HepG2 (cell line): ENCODE measurements at regions not wholly inside any gene's neighbourhood (a gene's known extent, or its start where the extent isn't known, plus 50 kb on each side); places are given as distances from the start of the nearest gene placed in this dataset.

Experiments used
- ATAC-seq: fragments of 200-7000 bp; cut with Tn5 transposase; 3 replicates; pipeline ENCODE4 v1.9.1; 2020; ENCODE audit warnings: mild to moderate bottlenecking, moderate library complexity
- BruUV-seq: library from RNA; stranded (reverse); fragments of 400-500 nt; replicated peaks from 2 replicates; lab custom pipeline; 2021; lab: Mats Ljungman, UMichigan
- CTCF ChIA-PET: fragments of 300-600 bp; formaldehyde crosslinking; extraction: SDS; loops from one replicate; lab custom pipeline; 2021; ENCODE audit warnings: low total read pairs, inconsistent platforms, low intra/inter-chr PET ratio; lab: Yijun Ruan, JAX
- POLR2A ChIA-PET: fragments of 350-600 bp; sonication (Branson Sonifier 250); formaldehyde crosslinking; loops from one replicate; lab custom pipeline; 2020; ENCODE audit warnings: antibody characterized with exemption, inconsistent platforms; lab: Yijun Ruan, JAX
- DNase-seq: peaks from one replicate; pipeline ENCODE4 v3.0.0-alpha.2; 2015; ENCODE audit warnings: low spot score
- FAIRE-seq: peaks from 3 replicates; lab custom pipeline; 2011; peaks lifted over from hg19 to GRCh38; lab: Jason Lieb, UNC
- H2AFZ ChIP-seq: one replicate; pipeline ENCODE4 v1.6.1; 2011; ENCODE audit warnings: low read length, inconsistent platforms
- H3K27ac ChIP-seq: fragments of 300-600 bp; 3 replicates; pipeline ENCODE4 v1.8.0; 2011; ENCODE audit warnings: mixed run types, mild to moderate bottlenecking, mixed read lengths, low read length, inconsistent platforms; ENCODE audit not compliant: insufficient read depth; ENCODE audit errors: extremely low read length
- H3K27me3 ChIP-seq, 2 experiments: fragments of 200-600 bp in 1 of 2; 2 replicates in 1 of 2; 3 replicates in 1 of 2; pipeline versions ENCODE4 v1.6.0 to v1.8.0; 2011; ENCODE audit warnings: low read length in 2 of 2, mild to moderate bottlenecking in 2 of 2, moderate library complexity in 2 of 2, inconsistent platforms in 1 of 2; ENCODE audit not compliant: insufficient read depth in 2 of 2, control insufficient read depth in 1 of 2
- H3K36me3 ChIP-seq, 2 experiments: fragments of 200-600 bp in 1 of 2; replicated peaks in 1 of 2; 2 replicates in 1 of 2; 3 replicates in 1 of 2; pipeline versions ENCODE4 v1.5.1 to v1.8.0; 2011; ENCODE audit warnings: low read length in 2 of 2, inconsistent platforms in 1 of 2; ENCODE audit not compliant: insufficient read depth in 2 of 2, control insufficient read depth in 1 of 2
- H3K4me1 ChIP-seq: 2 replicates; pipeline ENCODE4 v1.5.1; 2012; ENCODE audit warnings: low read length, inconsistent platforms; ENCODE audit not compliant: insufficient read depth
- H3K4me2 ChIP-seq: 2 replicates; pipeline ENCODE4 v1.6.0; 2011; ENCODE audit warnings: low read depth, low read length, inconsistent platforms
- H3K4me3 ChIP-seq, 3 experiments: fragments of 200-600 bp in 1 of 3; sonication (generic), shearing (Covaris generic) in 1 of 3; replicated peaks in 1 of 3; 2 replicates each; pipeline ENCODE4 v1.5.1; 2011 to 2016; ENCODE audit warnings: low read length in 3 of 3, inconsistent platforms in 2 of 3, low read depth in 2 of 3, mild to moderate bottlenecking in 2 of 3, control low read depth in 1 of 3, mixed read lengths in 1 of 3; ENCODE audit not compliant: insufficient read depth in 1 of 3
- H3K79me2 ChIP-seq: one replicate; pipeline ENCODE4 v1.6.1; 2011; ENCODE audit warnings: low read length, inconsistent platforms; ENCODE audit not compliant: insufficient read depth
- H3K9ac ChIP-seq: 2 replicates; pipeline ENCODE4 v1.6.0; 2011; ENCODE audit warnings: mild to moderate bottlenecking, low read depth, low read length, inconsistent platforms; ENCODE audit not compliant: insufficient read depth
- H3K9me3 ChIP-seq: 2 replicates; pipeline ENCODE4 v1.5.1; 2012; ENCODE audit warnings: mild to moderate bottlenecking, low read length
- H4K20me1 ChIP-seq: 2 replicates; pipeline ENCODE4 v1.6.0; 2011; ENCODE audit warnings: inconsistent platforms, mild to moderate bottlenecking, low read length, moderate library complexity; ENCODE audit not compliant: insufficient read depth
- AFF4 ChIP-seq: sonication (generic); formaldehyde crosslinking; IDR thresholded peaks from 2 replicates; pipeline ENCODE4 v1.4.0; 2020; ENCODE audit warnings: missing genetic modification reagents
- JDP2 ChIP-seq: sonication (generic); formaldehyde crosslinking; IDR thresholded peaks from 2 replicates; pipeline ENCODE4 v1.8.1; 2022; ENCODE audit warnings: missing genetic modification reagents, borderline replicate concordance
- PTBP1 ChIP-seq: fragments of 200-400 bp; formaldehyde crosslinking; IDR thresholded peaks from 2 replicates; pipeline ENCODE4 v1.6.1; 2018; ENCODE audit warnings: low read length, low read depth; ENCODE audit not compliant: poor library complexity, severe bottlenecking
- SYNCRIP ChIP-seq: fragments of 200-400 bp; formaldehyde crosslinking; IDR thresholded peaks from 2 replicates; pipeline ENCODE4 v1.6.1; 2018; ENCODE audit warnings: mild to moderate bottlenecking, low read depth, low read length; ENCODE audit not compliant: insufficient read depth
- ZFX ChIP-seq: sonication (generic); formaldehyde crosslinking; IDR thresholded peaks from 2 replicates; pipeline ENCODE4 v1.4.0; 2020; ENCODE audit warnings: mild to moderate bottlenecking, low read depth, missing genetic modification reagents, moderate library complexity
- ZNF615 ChIP-seq: sonication (generic); formaldehyde crosslinking; IDR thresholded peaks from 2 replicates; pipeline ENCODE4 v1.5.0; 2020; ENCODE audit warnings: mild to moderate bottlenecking, missing genetic modification reagents, borderline replicate concordance
- WGBS: methylation state at CpG from one replicate; pipeline ENCODE4 v1.1.6; 2017; ENCODE audit warnings: low lambda C conversion rate; 5-methylcytosine and 5-hydroxymethylcytosine counted together
- in situ Hi-C: cut with HindIII; loops from 2 replicates; pipeline ENCODE4 v1.10.0; 2017; ENCODE audit warnings: low pct_unique_long_range_greater_than_20kb; ENCODE audit not compliant: extremely low pct_ligation_motif_present
- intact Hi-C: fragments of 100-400 bp; cut with micrococcal nuclease; formaldehyde crosslinking; loops from one replicate; pipeline ENCODE4 v1.10.0; 2022; ENCODE audit not compliant: unreplicated experiment

- no peaks in the 10 kb centered on the region for H3K79me2 ChIP-seq
- FAIRE-seq (no peak), DNase-seq (no peak), ATAC-seq (no peak)
- H4K20me1 ChIP-seq = no peaks in the 10 kb centered on the region
- no peak overlapping the region for H3K9ac ChIP-seq
- in situ Hi-C loops = no loop called here
- no peak overlapping the region for H2AFZ ChIP-seq
- H3K36me3 ChIP-seq = no peaks in the 10 kb centered on the region
- H3K9me3 ChIP-seq = no peaks in the 10 kb centered on the region
- no peaks in the 10 kb centered on the region for H3K4me1 ChIP-seq
- no peak overlapping the region for H3K4me3 ChIP-seq
- H3K27me3 ChIP-seq = no peaks in the 10 kb centered on the region; a peak in 1 of 5 replicates
- intact Hi-C loops = no loop called here
- 18% methylated on average over 10 of the region's 10 CpGs for WGBS
- ChIA-PET POLR2A (no interaction called here), CTCF (no interaction called here)
- BruUV-seq = no TSS peak
- TF ChIP-seq ZNF615 (CRISPR knock-in tag) = no peak
- no peak for TF ChIP-seq PTBP1
- no peak for TF ChIP-seq ZFX (CRISPR knock-in tag)
- no peak for TF ChIP-seq SYNCRIP
- no peak for TF ChIP-seq AFF4 (CRISPR knock-in tag)
- TF ChIP-seq JDP2 = no peak
- H3K27ac ChIP-seq = no peak overlapping the region
- no peak overlapping the region for H3K4me2 ChIP-seq
Measured at GRCh38 chr13:37944081-37944868, 74.7 kb upstream of the TRPC4 start.
